Activated CD4-positive, alpha-beta T cell treated with anti-CD3 and anti-CD28 coated beads, Interleukin-10, Interleukin-2, amounts not matched to agents 100 ng/mL and 50 ng/mL, durations not matched to agents 16 hours and 8 hours (primary cell): ENCODE measurements at regions not wholly inside any gene's neighbourhood (a gene's known extent, or its start where the extent isn't known, plus 50 kb on each side); places are given as distances from the start of the nearest gene placed in this dataset.
"Not testable (repeated sequence)": the region's sequence is repeated elsewhere in the genome, so short reads cannot be mapped to it uniquely, and the experiment has no call there.

ENCODE experiments used
- DNase-seq: peaks from one replicate; pipeline ENCODE4 v3.0.0-alpha.2; 2020

DNA sequence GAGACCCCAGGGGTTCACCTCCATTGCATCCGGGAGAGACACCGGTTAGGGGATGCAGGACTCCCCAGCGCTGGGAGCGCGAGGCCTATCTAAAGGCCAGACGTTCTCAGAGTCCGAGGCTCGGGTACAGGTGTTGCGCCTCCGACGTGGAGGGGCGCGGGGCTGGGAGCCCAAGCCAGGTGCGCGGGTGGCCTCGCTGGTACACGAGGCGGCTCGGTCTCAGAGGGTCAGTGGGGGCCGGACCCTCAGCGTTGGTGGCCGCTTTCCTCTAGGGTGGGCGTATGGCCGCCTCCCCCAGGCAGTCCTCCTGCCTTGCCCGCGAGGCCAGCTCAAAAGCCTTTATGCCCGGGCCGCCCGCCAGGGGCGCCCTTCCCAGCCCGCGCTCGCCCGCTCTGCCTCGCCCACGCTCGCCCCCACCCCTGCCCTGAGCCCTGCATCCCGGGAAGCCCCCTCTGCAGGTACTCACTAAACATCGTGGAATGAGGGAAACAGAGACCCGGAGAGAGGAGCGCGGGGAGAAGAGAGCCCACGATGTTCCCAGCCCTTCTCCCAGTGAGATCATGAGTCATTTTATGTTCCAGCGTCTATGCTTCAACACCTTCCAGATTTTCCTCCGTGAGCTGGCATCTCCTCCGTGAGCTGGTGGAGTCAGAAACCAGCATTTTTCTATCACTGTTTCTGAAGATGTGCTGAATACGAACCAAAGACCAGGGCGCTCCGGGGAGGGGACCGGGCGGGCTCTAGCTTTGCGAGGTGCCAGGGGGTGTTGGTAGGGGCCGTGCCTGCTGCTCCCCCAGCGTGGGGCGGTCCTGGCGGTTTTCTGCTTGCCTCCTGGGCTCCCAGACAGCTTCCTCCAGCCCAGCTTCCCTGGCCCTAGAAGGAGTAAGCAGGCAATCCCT lies 73.8 kb downstream of the DIO3 start:
- DNase-seq = no peak

DNA sequence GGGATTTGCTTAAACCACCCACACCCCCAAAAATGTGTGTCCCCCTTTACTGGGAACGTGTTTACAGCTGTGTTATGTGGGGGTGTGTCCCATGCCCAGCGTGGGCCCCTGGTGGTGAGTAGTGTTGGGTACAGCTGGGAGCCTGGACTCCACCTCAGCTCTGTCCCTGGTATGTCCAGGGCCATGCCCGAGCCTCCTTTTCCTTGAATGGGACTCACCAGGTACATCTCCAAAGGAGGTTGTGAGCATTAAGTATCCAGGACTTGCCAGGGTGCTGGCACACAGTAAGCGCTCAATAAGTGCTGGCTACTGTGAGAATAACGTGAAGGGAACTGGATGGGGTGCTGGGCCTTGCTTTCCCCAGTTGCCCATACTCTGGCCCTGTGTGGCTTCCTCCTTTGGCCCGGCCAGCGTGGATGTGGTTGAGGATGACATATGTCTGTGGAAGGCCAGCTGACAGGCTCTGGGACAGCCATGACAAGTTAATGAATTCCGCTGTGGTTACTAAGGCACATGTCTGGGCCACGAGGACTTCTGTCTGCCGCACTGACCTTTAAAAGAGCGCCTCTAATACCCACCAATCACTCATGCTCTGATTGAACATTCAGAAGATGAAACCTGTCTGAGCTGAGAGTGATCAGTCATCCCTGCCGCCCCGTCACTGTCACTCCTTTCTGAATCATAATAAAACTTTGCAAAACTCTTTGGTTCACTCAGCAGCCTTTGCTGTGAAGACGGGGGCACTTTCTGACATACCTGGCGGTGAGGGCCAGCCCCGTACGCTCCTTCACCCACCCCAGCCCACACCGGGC lies 74.7 kb downstream of the DIO3 start:
- peak; percentile 81 for DNase-seq

DNA sequence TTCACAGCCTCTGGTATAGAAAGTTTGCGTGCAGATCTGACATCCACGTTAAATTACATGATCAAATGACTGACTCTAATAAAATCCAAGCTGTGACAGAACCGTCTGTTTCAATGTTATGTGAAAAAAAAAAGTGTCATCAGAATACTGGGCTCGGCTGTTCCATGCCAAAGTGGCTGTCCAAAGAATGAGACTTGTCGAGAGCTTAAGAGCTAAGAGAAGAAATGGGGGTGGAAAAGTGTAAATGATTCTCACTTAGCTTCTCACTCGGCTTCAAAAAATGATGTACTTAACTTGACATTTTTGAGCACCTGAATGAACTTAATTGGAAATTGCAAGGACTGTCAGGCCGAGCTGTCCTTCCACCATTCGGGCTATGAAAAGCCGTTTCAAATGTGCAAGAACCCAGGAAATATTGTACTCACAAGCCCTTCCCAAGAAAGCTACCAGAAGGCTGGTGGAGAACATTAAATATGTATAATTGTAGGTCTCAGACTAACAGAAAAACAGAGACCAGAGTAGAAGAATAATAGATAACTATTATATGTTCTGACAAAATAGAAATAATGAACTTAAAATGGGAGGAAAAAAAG lies 78.0 kb downstream of the DIO3 start:
- no peak for DNase-seq

DNA sequence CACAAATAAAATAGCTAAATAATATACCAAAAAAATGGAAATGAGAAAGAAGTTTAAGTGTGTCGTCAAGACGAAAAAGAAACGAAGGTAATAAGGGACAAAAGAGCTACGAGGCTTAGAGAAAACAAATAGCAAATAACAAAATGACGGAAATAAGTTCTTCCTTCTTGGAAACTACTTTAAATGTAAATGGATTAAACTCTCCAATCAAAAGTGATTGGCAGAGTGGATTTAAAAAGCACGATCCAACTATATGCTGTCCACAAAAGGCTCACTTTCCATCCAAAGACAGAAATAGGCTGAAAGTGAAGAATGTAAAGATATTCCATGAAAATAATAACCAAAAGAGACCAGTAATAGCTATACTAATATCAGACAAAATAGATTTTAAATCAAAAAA lies 82.4 kb downstream of the DIO3 start:
- no peak for DNase-seq

DNA sequence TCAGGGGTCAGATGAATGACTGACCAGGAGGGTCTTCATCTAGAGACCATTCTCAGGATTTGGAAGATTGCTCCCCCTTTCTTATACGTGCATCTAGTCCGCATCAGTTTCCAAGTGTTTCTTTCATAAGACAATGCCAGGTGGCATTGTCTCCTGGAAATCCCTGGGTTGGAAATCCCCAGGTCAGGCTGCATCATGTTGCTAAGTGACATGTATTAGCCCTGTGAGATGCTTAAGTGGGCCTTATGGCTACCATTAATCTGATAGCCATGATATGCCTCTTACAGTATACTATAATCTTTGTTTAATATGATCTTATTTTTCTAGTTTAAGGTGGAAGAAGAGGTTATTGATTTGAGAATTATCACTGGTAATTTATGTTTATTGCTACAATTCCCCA lies 92.8 kb downstream of the DIO3 start:
- no peak for DNase-seq

DNA sequence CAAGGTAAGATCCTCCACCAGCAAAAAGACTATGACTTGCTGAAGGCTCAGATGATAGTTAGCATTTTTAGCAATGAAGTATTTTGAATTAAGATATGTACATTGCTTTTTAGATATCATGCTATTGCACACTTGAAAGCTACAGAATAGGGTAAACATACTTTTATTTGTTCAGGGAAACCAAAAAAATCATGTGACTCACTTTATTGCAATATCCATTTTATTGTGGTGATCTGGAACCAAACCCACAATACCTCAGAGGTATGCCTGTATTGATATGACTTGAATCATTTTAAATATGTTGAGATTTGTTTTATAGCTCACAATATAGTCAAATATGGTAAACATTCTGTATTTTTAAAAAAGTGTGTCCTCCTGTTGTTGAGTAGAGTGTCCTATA lies 96.1 kb downstream of the DIO3 start:
- DNase-seq = no peak

DNA sequence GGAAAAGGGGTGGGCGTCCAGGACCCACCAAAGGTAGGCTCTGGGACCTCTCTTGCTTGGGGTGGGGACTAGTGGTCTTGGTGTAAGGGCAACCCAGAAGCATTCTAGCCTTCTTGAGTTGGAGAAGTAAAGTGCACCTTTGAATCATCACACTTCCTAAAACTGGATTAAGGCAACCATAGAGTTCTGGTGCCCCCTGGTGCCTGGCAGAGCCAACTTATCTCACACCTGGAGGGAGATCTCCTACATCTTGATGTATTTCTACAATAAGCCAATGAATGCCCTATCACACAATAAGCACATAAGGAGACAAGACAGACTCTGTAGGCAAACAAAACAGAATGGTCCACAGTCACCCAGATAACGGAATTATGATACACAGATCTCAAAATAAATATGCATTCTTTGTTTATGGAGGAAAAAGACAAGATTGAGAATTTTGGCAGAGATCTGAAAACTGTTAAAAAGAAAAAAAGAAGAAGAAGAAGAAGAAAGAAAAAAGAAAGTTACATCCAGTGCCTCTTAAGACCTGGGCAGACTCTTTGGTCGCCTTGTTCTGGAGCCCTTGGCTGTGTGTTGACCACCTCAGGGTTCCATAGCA lies 95.9 kb upstream of the PPP2R5C start:
- DNase-seq = peak; percentile 57

DNA sequence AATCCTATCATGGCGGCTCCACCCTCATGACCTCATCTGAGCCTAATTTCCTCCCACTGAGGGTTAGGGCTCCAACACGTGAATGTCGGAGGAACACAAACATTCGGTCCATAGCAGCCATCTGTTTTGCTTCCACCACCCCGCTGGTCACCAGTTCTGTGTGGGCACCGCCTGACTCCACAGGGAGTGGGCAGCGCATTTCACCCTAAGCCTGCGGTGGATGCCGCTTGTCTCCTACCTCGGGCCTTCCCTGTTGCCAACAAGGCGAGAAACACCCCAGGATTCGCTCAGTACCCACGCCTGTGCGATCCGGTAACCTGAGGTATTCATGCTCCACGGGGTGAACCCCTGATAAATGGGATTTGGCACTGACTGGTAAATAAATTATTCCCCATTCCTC lies 95.2 kb upstream of the PPP2R5C start:
- DNase-seq = no peak

DNA sequence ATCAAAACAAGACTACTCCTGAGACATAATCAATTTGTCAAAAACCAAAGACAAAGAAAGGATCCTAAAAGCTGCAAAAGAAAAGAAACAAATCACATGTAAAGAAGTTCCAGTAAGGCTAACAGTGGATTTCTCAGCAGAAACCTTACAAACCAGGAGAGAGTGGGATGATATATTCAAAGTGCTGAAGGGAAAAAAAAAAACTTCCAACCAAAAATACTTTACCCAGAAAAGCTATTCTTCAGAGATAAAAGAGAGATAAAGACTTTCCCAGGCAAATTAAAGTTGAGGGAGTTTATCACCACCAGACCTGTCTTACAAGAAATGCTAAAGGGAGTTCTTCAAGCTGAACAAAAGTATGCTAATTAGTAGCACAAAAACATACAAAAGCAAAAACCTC lies 91.9 kb upstream of the PPP2R5C start:
- DNase-seq = no peak

DNA sequence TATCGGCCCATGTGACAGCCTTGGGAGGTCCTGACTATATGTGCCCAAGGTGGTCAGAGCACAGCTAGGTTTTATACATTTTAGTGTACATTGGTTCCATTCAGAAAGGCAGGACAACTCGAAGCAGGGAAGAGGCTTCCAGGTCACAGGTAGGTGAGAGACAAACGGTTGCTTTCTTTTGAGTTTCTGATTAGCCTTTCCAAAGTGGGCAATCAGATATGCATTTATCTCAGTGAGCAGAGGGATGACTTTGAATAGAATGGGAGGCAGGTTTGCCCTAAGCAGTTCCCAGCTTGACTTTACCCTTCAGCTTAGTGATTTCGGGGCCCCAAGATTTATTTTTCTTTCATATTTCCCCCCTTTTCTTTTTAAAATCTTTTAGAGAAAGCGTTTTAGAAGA lies 87.6 kb upstream of the PPP2R5C start:
- no peak for DNase-seq

DNA sequence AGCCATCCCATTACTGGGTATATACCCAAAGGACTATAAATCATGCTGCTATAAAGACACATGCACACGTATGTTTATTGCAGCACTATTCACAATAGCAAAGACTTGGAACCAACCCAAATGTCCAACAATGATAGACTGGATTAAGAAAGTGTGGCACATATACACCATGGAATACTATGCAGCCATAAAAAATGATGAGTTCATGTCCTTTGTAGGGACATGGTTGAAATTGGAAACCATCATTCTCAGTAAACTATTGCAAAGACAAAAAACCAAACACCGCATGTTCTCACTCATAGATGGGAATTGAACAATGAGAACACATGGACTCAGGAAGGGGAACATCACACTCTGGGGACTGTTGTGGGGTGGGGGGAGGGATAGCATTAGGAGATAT lies 85.7 kb upstream of the PPP2R5C start:
- not testable (repeated sequence) for DNase-seq

DNA sequence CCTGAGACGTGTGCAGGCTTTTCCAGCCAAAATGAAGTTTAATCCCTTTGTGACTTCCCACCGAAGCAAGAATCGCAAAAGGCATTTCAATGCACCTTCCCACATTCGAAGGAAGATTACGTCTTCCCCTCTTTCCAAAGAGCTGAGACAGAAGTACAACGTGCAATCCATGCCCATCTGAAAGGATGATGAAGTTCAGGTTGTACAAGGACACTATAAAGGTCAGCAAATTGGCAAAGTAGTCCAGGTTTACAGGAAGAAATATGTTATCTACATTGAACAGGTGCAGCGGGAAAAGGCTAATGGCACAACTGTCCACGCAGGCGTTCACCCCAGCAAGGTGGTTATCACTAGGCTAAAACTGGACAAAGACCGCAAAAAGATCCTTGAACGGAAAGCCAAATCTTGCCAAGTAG lies 83.6 kb upstream of the PPP2R5C start:
- DNase-seq = not testable (repeated sequence)

DNA sequence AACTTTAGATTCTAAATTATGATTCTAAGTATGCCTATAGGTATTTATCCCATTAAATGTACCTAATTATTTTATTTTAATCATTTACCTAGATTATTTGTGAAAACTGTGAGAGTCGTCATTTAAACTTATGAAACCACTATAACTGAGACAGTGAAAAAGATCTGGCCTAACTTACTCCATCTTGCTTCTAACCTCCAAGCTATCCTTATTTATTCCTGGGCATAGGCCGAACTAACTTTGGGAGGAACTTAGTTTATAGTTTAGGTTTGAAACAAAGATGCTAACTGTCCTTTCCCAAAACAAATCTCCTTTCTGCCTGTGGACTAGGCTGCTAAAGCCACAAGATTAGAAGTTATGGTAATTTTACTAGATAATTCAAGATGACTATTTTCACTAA lies 79.7 kb upstream of the PPP2R5C start:
- DNase-seq = no peak

DNA sequence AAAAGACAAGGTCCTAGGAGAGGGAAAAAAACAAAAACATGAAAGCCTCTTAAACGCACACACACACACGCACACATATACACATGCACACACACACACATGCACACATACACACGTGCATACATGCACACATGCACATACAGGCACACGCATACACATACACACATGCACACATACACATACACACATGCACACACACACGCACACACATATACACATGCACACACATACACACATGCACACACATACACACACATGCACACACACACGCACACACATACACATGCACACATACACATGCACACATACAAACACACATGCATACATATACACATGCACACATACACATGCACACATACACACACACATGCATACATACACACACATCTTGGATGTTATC lies 78.1 kb upstream of the PPP2R5C start:
- no peak for DNase-seq

DNA sequence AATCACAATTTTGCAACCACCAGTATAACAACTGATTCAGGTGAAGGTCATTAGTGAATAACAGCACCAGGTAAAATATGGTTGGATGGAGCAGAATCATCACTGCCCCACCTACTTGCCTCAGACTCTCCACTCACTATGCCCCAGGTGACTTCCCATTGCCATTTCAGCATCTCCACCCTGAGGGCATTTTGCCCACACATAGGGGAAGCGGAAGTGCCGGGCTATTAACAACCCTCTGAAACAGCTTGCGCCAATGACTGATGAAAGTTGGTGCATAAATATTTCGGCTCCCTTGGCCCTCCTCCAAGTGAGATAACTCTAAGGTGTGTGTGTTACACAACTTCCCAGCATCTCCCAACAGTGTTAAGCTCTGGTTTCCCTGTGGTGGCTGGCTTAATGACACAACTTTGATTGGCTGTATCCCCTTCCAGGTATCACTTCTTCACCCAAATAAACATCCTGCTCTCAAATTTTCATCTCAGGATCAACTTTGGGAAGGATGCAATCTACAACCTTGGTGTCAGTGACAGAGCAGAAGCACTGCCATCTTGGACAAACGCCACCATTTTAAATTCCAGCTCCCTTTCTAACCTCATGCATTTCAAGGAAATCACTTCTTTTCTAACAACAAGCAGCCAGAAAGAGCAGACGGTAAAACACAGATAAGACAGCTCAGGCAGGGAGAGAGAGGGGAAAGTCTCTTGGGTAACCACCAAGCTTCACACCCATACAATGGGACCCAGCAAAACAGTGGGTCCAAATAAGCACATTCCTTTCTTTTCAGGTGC lies 73.6 kb upstream of the PPP2R5C start:
- DNase-seq = no peak

DNA sequence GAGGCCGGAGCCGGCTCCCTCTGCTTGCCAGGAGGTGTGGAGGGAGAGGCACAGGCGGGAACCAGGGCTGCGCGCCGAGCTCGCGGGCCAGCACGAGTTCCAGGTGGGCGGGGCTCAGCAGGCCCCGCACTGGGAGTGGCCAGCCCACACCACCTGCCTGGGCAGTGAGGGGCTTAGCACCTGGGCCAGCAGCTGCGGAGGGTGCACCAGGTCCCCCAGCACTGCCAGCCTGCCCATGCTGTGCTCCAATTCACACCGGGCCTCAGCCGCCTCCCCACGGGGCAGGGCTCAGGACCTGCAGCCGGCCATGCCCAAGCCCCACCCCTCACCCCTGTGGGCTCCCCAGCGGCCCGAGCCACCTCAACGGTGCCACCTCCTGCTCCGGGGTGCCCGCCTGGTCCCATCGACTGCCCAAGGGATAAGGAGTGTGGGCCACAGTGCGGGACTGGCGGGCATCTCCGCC lies 72.4 kb upstream of the PPP2R5C start:
- no peak for DNase-seq

DNA sequence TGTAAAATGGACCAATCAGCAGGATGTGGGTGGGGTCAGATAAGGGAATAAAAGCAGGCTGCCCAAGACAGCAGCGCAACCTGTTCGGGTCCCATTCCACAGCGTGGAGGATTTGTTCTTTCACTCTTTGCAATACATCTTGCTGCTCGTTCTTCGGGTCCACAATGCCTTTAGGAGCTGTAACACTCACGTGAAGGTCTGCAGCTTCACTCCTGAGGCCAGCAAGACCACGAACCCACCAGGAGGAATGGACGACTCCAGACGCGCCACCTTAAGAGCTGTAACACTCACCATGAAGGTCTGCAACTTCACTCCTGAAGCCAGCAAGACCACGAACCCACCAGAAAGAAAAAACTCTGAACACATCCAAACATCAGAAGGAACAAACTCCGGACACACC lies 71.5 kb upstream of the PPP2R5C start:
- DNase-seq = not testable (repeated sequence)

DNA sequence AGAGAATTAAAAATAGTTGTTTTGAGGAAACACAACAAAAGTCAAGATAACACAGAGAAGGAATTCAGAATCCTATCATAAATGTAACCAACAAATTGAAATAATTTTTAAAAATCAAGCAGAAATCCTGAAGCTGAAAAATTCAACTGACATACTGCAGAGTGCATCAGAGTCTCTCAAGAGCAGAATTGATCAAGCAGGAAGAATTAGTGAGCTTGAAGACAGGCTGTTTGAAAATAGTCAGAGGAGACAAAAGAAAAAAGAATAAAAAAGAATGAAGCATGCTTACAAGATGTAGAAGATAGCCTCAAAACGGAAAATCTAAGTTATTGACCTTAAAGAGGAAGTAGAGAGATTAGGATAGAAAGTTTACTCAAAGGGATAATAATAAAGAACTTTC lies 65.8 kb upstream of the PPP2R5C start:
- no peak for DNase-seq

DNA sequence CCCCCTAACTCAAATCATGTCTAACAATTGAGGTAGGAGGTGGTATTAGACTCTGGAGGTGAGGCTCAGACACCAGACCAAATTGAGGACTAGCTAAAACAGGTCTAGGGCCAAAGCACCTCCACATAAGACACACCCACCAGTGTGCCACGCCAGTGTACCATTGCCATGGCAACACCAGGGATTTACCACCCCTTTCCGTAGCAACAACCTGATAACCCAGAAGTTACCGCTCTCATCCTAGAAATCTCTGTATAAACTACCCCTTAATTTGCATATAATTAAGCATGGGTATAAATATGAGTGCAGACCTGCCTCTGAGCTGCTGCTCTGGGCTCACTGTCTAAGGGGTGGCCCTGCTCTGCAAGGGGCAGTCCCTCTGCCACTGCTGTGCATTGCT lies 57.4 kb upstream of the PPP2R5C start:
- DNase-seq = no peak

DNA sequence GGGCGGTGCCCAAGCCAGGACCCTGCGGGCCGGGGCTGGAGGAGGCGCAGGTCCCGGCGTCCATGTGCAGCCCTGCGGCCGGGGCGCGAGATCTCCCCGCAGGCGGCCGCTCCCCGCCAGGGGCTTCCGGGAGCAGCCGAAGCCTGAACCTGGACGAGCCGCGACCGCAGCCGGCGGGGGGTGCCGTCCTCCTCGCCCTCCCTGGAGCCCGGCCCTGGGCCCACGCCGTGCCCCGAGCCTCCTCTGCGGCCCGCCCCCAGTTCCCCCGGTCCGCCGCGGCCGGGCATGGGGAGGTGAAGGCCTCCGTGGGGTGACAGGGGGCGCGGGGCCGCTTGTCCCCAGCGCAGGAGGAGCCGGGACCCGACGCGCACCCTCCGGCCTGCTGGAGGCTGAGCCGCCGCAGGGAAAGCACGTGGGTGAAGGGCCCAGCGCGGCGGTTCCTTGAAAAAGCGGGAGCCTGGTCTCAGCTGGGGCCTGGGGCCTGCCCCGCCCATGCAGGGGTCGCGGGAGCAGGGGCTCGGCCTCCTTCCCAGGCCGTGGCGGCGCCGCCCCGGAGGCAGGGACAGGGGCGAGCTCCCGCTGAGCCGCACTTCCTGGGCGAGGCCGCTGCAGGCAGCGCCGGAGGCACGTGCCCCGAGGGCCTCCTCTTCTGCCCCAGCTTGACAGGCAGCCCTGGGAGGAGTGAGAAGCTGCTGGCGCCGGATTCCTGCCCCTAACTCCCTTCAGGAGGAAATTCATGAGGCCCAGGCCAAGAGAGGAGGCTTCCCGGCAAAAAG lies 55.6 kb upstream of the PPP2R5C start:
- DNase-seq = peak; percentile 75

DNA sequence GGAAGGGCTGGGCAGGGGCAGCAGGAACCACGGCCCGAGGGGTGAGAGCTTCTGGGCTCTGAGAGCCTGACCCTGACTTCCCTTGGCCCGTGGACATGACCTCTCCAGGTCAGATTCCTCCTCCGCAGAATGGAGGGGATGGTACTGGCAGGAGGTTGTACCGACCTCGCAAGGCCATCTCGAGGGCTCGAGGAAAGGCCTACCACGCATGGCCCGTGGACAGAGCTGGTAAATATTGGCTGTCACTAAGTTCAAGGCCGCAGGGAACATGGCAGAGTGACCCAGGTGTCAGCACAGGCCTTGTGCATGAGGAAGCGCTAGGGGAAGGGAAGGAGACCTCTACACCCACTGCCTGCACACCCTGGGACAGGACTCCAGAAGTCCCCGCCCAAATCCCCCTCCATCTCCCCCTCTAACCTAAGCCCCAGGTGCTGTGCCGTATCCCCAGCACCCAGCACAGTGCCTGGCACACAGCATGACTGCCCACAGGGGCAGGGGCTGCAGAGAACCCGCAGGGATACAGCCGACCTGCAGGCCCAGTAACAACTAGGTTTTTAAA lies 54.9 kb upstream of the PPP2R5C start:
- DNase-seq = no peak
